ENCODE measurements at regions not wholly inside any gene's neighbourhood (a gene's known extent, or its start where the extent isn't known, plus 50 kb on each side); places are given as distances from the start of the nearest gene placed in this dataset.

DNA sequence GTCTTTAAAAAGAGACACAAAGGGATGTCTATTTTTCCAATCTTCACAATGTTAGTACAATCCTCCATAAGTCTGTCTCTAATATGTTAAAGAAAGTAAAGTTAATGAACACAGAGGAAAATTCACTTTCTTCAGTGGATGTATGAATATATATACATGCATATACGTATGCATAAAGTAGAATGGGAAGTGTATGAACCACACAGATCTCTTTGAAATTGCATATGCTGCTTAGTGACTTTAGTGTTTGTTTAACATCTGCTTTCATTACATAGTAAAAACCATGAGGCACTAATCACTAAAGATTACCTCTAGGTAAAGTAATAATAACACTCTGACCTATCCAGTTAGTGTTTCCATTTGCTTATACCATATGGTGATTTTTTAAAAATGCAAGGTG, 451.2 kb downstream of the SEMA3D start:
- TF ChIP-seq POLR2A (IDR thresholded peaks at IDR 0.05) (no peak), CTCF (IDR thresholded peaks at IDR 0.05) (no peak)

Data from right lobe of liver (tissue), 4 donors.